GM19023 (cell line): ENCODE measurements at regions not wholly inside any gene's neighbourhood (a gene's known extent, or its start where the extent isn't known, plus 50 kb on each side); places are given as distances from the start of the nearest gene placed in this dataset.

Source experiments
- ATAC-seq: cut with Tn5 transposase; IDR thresholded peaks from one replicate; pipeline ENCODE4 v1.9.1; 2021; ENCODE audit warnings: mild to moderate bottlenecking, moderate library complexity; ENCODE audit not compliant: unreplicated experiment

DNA sequence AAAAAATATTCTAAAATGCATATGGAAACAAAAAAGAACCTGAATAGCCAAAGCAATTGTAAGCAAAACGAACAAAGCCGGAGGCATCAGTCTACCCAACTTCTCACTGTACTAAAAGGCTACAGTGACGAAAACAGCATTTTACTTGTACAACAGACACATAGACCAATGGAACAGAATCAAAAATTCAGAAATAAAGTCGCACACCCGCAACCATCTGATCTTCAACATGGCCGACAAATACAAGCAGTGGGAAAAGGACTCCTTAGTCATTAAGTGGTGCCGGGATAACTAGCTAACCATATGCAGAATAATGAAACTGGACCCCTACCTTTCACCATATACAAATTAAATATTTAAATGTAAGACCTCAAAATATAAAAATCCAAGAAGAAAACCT is 203.9 kb upstream of the PPFIA2 start:
- ATAC-seq: no peak

DNA sequence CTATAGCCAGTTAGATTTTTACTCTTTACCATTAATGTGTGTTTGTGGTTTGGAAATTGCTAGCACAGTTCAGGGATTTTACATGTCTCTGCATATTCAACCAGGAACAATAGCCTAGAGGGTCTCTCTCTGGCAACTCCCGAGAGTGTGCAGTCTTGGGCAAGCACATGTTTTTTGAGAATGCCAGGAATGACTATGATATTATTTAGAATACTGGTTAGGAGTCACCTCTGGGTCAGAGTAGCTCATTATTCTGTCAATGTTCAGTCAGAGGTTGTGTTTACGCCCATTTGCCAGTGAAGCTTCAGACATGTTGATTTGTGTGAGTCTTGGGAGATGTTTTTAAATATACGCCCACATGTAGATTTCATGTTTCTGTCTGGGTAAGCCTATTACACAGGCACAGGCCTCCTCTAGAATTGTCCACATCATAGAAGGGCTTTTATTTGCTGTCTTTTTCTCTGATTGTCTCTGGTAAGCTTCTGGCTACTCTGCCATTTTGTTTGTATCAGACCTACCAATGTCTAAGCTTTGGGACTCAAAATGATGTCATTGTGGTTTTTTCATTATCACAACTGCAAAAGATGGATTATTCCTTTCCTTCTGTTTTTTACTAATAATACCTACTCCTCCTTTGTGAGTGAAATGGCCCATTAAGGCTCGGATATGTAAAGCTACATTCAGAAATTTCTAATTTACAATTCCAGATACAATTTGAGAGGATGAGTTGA is 203.1 kb upstream of the PPFIA2 start:
- ATAC-seq: no peak

DNA sequence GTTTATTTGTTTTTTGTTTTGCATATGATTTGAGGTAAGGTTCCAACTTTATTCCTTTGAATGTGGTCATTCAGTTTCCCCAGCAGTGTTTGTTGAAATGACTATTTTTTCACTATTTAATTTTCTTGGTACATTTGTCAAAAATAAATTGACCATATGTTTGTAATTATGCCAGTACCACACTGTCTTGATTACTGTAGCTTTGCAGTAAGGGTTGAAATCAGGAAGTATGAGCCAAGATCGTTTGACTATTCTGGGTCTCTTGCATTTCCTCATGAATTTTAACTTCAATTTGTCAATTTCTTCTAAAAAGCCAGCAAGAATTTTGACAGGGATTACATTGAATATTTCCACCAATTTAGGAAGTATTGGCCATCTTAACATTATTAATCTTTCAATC is 199.3 kb upstream of the PPFIA2 start:
- ATAC-seq: no peak

GRCh38 chr12:81957631-81958030 is 198.5 kb upstream of the PPFIA2 start:
- ATAC-seq: no peak

DNA sequence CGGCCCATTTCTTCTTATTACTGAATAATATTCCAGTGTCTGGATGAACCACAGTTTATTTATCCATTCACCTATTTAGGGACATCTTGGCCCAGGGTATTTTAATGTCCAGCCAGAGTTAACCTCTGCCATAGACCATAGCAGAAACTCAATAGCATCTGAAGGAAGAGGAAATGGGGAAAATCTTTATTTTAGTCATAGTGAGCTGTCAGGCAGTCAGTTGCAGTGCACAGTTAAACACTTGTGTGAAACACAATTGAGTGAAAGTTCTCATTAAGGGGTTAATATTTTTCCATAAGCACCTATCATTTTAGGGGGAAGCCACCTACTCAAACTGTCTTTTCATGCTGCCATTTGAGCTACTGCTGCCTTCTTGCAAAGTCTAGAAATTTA is 197.3 kb upstream of the PPFIA2 start:
- no peak for ATAC-seq

- ATAC-seq: no peak
These were observed 194.4 kb upstream of the PPFIA2 start for GRCh38 chr12:81953541-81953940.

GRCh38 chr12:81950871-81951270 is 191.7 kb upstream of the PPFIA2 start:
- ATAC-seq: no peak

DNA sequence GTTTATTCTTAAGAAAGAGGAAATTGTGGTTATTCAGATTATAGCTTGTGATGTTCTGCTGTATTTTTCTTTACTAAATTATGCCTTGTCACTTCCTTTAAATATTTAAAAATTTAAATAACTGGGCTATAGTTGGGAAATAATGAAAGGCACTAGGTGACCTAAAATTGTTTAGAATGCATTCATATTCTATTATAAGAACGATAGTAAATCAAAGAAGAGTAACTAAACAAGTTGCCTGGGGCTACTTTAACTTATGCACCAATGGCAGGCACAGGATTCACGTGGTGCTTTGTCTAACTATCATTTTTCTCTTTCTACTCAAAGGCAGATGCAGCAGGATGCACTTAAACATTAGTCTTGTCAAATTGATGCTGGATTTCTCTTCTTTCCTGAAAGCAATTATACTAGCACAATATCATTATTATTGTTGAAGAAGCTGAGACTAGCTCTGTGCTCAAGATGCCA is 190.7 kb upstream of the PPFIA2 start:
- no peak for ATAC-seq

DNA sequence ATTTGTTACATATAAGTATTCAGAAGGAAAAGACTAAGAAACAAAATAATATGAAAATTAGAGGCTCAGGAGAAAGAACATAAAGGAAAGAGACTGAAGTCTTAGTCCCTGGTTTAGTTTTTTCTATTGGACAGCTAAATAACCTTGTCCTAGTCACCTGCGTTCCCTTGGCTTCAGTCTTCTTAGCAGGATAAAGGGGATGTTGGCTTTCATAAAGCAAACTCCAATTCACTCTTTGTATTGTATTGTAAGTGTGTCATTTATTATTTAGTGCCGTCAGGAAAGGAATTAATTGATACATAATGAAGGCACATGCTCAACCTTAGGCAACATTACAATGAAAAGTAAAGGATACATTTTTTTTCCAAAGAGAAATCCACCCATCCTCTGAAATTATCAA is 190.3 kb upstream of the PPFIA2 start:
- ATAC-seq: no peak

- ATAC-seq: no peak
These were observed 185.7 kb upstream of the PPFIA2 start for GRCh38 chr12:81944886-81945285.

- peak; percentile 66 for ATAC-seq
These were observed 183.4 kb upstream of the PPFIA2 start for GRCh38 chr12:81942594-81942993.

- ATAC-seq: no peak
These were observed 170.9 kb upstream of the PPFIA2 start for GRCh38 chr12:81930037-81930436.

DNA sequence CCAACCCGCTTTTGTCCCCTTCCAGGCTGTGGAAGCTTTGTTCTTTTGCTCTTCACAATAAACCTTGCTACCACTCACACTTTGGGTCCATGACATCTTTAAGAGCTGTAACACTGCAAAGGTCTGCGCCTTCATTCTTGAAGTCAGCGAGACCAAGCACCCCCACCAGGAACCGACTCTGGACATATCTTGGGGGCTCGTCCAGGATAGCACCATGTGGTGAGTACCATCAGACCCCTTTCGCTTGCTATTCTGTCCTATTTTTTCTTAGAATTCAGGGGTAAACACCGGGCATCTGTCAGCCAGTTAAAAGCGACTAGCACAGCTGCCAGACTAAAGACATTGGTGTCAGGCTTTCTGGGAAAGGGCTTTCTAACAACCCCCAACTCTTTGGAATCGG is 137.6 kb upstream of the PPFIA2 start:
- ATAC-seq: no peak

GRCh38 chr12:81888961-81889360 is 129.8 kb upstream of the PPFIA2 start:
- no peak for ATAC-seq

DNA sequence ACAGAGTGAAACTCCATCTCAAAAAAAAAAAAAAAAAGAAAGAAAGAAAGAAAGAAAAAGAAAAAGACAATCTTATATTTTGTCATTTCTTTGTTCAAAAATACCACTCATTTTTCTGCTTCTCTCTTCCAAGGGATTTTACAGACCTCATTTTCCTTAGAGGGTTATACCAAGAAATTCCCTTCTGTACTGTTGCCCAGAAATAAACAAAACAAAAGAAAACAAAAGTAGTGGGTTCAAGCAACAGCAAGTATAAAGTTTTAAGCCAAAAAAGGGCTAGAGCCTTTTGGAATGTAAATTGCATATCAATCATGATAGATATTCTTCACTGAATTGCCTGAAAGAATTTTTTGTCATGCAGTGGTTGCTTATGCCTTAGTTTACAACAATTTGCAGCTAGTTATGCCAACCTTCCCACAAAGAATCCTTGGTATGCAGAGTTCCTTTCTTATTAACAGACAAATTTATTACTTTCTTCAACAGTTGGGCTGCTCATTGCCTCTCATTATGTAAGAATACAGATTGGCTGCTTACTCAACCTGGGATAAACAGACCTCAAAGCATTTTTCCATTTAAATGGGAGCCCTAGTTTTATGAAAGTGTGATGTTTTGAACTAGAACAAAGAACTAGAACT is 129.1 kb upstream of the PPFIA2 start:
- ATAC-seq: no peak

DNA sequence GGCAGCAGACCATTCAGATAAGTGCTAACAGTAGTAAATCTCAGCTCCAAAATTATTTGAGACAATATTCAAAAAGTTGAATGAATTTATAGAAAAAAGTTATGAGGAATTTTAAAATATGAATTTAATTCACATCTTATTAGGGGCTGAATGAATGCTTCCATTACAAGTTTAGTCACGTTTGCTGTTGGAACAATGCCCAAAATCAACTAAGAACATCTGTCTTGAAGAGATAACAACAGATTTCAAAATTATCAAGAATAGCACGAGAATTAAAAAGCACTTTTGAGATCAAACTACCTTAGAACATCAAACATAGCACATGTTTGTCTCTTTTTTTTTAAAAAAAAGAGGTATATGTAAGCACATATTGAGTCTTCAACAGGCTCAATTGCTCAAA is 115.4 kb upstream of the PPFIA2 start:
- ATAC-seq: no peak

GRCh38 chr12:81874166-81874565 is 115.0 kb upstream of the PPFIA2 start:
- no peak for ATAC-seq

GRCh38 chr12:81872400-81872799 is 113.2 kb upstream of the PPFIA2 start:
- ATAC-seq: no peak

DNA sequence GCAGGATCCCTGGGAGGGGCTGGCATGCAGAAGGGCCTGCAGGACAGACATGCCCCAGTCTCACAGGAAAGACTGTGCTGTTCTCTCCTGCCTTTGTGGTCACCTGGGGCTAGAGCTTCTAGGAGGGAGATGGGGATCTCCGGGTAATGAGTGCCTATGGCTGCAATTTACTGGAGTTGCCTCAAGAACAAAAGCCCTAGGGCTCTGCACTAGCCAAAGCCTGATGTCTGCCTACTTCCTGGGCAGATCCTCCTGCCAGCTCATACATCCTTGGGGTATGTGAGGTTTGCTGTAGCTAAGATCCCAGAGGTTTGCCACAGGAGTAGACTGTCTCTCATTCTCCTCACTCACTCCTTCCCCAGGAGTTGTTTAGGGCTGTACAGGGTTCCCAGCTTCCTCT is 106.9 kb upstream of the PPFIA2 start:
- no peak for ATAC-seq

DNA sequence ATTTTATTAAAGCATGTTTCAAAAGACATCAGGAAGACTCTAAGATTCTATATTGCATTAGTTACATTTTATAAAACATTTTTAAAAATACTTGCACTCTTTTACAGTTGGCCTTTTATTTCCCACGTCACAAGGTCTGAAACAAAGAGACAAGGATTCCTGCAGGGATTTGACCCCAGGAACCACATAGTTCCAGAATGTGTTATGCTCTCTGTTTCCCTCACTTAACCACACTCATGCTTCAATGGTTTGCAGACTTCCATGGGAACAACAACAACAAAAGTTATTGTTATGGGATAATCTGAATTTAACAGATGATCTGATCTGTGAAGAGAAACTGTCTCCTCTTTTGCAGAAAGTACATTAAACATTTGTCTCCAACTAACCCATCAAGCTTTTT is 104.3 kb upstream of the PPFIA2 start:
- no peak for ATAC-seq

- no peak for ATAC-seq
These were observed 100.4 kb upstream of the PPFIA2 start for GRCh38 chr12:81859521-81859920.

DNA sequence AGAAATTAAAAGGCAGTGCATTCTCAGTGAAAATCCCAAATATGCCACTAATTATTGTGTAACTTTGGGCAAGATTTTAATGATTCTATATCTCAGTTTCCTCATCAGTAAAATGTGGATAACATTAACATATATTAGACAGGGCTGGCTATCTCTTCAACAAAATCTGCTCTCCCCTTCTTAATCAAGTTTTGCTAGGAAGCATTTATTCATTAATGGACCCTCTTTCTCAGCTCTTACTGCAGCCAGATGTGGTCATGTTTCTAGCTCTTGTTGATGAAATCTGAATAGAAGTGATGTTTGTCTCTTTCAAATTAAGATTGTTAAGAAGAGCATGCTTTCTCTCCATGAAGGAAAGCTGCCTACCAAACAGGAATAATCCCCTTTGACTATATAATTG is 84.4 kb upstream of the PPFIA2 start:
- ATAC-seq: no peak

DNA sequence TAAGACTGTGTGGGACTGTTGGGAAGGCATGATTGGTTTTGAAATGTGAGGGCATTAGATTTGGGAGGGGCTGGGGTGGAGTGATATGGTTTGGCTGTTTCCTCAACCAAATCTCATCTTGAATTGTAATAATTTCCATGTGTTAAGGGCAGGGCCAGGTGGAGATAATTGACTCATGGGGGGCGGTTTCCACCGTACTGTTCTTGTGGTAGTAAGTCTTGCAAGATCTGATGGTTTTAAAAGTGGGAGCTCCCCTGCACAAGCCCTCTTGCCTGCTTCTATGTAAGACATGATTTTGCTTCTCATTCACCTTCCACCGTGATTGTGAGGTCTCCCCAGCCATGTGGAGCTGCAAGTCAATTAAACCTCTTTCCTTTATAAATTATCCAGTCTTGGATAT is 76.6 kb upstream of the PPFIA2 start:
- no peak for ATAC-seq
